ENCODE measurements at regions not wholly inside any gene's neighbourhood (a gene's known extent, or its start where the extent isn't known, plus 50 kb on each side); places are given as distances from the start of the nearest gene placed in this dataset.

- DNase-seq, result no peak
Measured at GRCh38 chr9:675697-676370, 165.7 kb upstream of the DMRT1 start.

- no peak for DNase-seq
Measured at GRCh38 chr9:676780-677438, 164.6 kb upstream of the DMRT1 start.

GRCh38 chr9:677461-678097, 163.9 kb upstream of the DMRT1 start:
- no peak for DNase-seq

GRCh38 chr9:678897-679296, 162.6 kb upstream of the DMRT1 start:
- DNase-seq, result no peak

- no peak for DNase-seq
Measured at GRCh38 chr9:679462-679861, 162.0 kb upstream of the DMRT1 start.

- no peak for DNase-seq
Measured at GRCh38 chr9:680106-680505, 161.4 kb upstream of the DMRT1 start.

- DNase-seq, result no peak
Measured at GRCh38 chr9:682633-683508, 158.6 kb upstream of the DMRT1 start.

GRCh38 chr9:683509-684021, 157.9 kb upstream of the DMRT1 start:
- DNase-seq, result no peak

- DNase-seq, result no peak
Measured at GRCh38 chr9:684054-684890, 157.2 kb upstream of the DMRT1 start.

GRCh38 chr9:684941-685340, 156.6 kb upstream of the DMRT1 start:
- no peak for DNase-seq

GRCh38 chr9:686321-686813, 155.1 kb upstream of the DMRT1 start:
- DNase-seq, result no peak

- no peak for DNase-seq
Measured at GRCh38 chr9:687034-687785, 154.3 kb upstream of the DMRT1 start.

- DNase-seq, result no peak
Measured at GRCh38 chr9:687994-688393, 153.5 kb upstream of the DMRT1 start.

- DNase-seq, result no peak
Measured at GRCh38 chr9:690517-691111, 150.9 kb upstream of the DMRT1 start.

- DNase-seq, result no peak
Measured at GRCh38 chr9:691825-692400, 149.6 kb upstream of the DMRT1 start.

- DNase-seq, result no peak
Measured at GRCh38 chr9:692636-693129, 148.8 kb upstream of the DMRT1 start.

GRCh38 chr9:693201-694091, 148.1 kb upstream of the DMRT1 start:
- DNase-seq, result no peak

- DNase-seq, result no peak
Measured at GRCh38 chr9:694092-694402, 147.4 kb upstream of the DMRT1 start.

- no peak for DNase-seq
Measured at GRCh38 chr9:694403-695154, 146.9 kb upstream of the DMRT1 start.

Measured in activated CD8-positive, alpha-beta memory T cell treated with anti-CD3 and anti-CD28 coated beads, Interleukin-2, amount 50 U/mL, for 4 hours (primary cell).